SK-N-SH (cell line): ENCODE measurements at regions not wholly inside any gene's neighbourhood (a gene's known extent, or its start where the extent isn't known, plus 50 kb on each side); places are given as distances from the start of the nearest gene placed in this dataset.

Source experiments
- CTCF ChIA-PET: fragments of 300-600, 350-600 bp; formaldehyde crosslinking; extraction: SDS; loops from one replicate; lab custom pipeline; 2021; lab: Yijun Ruan, JAX
- POLR2A ChIA-PET: fragments of 350-600 bp; sonication (Branson Sonifier 250); formaldehyde crosslinking; extraction: SDS; loops from one replicate; lab custom pipeline; 2020; ENCODE audit warnings: antibody characterized with exemption, inconsistent platforms; lab: Yijun Ruan, JAX
- DNase-seq: peaks from one replicate; pipeline ENCODE4 v3.0.0; 2012
- H2AFZ ChIP-seq: fragments of 200-600 bp; sonication (generic); 2 replicates; pipeline ENCODE4 v1.8.1; 2016; ENCODE audit warnings: antibody characterized with exemption, mild to moderate bottlenecking, low read depth
- H3F3A ChIP-seq: fragments of 200-600 bp; sonication (generic); replicated peaks from 2 replicates; pipeline ENCODE3; 2016; ENCODE audit warnings: antibody characterized with exemption, mild to moderate bottlenecking; ENCODE audit not compliant: insufficient read depth
- H3K27ac ChIP-seq, 2 experiments: fragments of 200-500 bp in 1 of 2; fragments of 200-600 bp in 1 of 2; sonication (Bioruptor generic) in 1 of 2; sonication (generic), shearing (Covaris generic) in 1 of 2; 2 replicates each; pipeline versions ENCODE4 v1.5.1 to v1.6.1; 2014 to 2016; ENCODE audit warnings: low read depth in 2 of 2, inconsistent platforms in 1 of 2, low read length in 1 of 2, mild to moderate bottlenecking in 1 of 2, mixed read lengths in 1 of 2
- H3K27me3 ChIP-seq: fragments of 200-600 bp; sonication (generic), shearing (Covaris generic); 2 replicates; pipeline ENCODE4 v1.6.1; 2016; ENCODE audit warnings: mixed run types; ENCODE audit not compliant: insufficient read depth
- H3K36me3 ChIP-seq, 2 experiments: fragments of 200-500 bp in 1 of 2; fragments of 200-600 bp in 1 of 2; sonication (Bioruptor generic) in 1 of 2; sonication (generic) in 1 of 2; replicated peaks in 1 of 2; 2 replicates each; pipeline versions ENCODE3 to v1.5.1; 2014 to 2016; ENCODE audit warnings: low read length in 1 of 2, mild to moderate bottlenecking in 1 of 2; ENCODE audit not compliant: insufficient read depth in 2 of 2, control insufficient read depth in 1 of 2
- H3K4me1 ChIP-seq, 2 experiments: fragments of 200-500 bp in 1 of 2; fragments of 200-600 bp in 1 of 2; sonication (Bioruptor generic) in 1 of 2; sonication (generic), shearing (Covaris generic) in 1 of 2; 2 replicates each; pipeline versions ENCODE4 v1.5.1 to v1.6.1; 2014 to 2016; ENCODE audit warnings: low read depth in 1 of 2, low read length in 1 of 2, mixed run types in 1 of 2; ENCODE audit not compliant: insufficient read depth in 2 of 2, control insufficient read depth in 1 of 2
- H3K4me2 ChIP-seq: fragments of 200-600 bp; sonication (generic), shearing (Covaris generic); 2 replicates; pipeline ENCODE4 v1.6.1; 2017; ENCODE audit warnings: mixed run types
- H3K4me3 ChIP-seq, 2 experiments: fragments of 200-500 bp in 1 of 2; fragments of 200-600 bp in 1 of 2; sonication (Bioruptor generic) in 1 of 2; sonication (generic), shearing (Covaris generic) in 1 of 2; 2 replicates each; pipeline versions ENCODE4 v1.5.1 to v1.8.1; 2014 to 2016; ENCODE audit warnings: low read depth in 2 of 2, inconsistent platforms in 1 of 2, low read length in 1 of 2, mild to moderate bottlenecking in 1 of 2, mixed read lengths in 1 of 2, moderate library complexity in 1 of 2
- H3K79me2 ChIP-seq: fragments of 200-600 bp; sonication (generic); 2 replicates; pipeline ENCODE4 v1.8.1; 2017; ENCODE audit warnings: mild to moderate bottlenecking; ENCODE audit not compliant: insufficient read depth
- H3K9ac ChIP-seq: fragments of 200-600 bp; sonication (generic); 2 replicates; pipeline ENCODE4 v1.6.1; 2017; ENCODE audit warnings: mixed run types
- H3K9me2 ChIP-seq: fragments of 200-600 bp; sonication (generic); 2 replicates; pipeline ENCODE4 v1.6.1; 2017; ENCODE audit warnings: mixed run types
- H3K9me3 ChIP-seq: fragments of 200-600 bp; sonication (generic); 2 replicates; pipeline ENCODE4 v1.6.1; 2017; ENCODE audit warnings: mixed run types, mild to moderate bottlenecking, moderate library complexity
- H4K20me1 ChIP-seq: fragments of 200-600 bp; sonication (generic); 2 replicates; pipeline ENCODE4 v1.6.1; 2017; ENCODE audit warnings: mild to moderate bottlenecking, mixed run types; ENCODE audit not compliant: insufficient read depth
- CHD2 ChIP-seq: fragments of 150-350 bp; IDR thresholded peaks from 2 replicates; pipeline ENCODE4 v1.6.1; 2018; ENCODE audit warnings: low read length; ENCODE audit not compliant: partially characterized antibody
- EZH2phosphoT487 ChIP-seq: fragments of 200-600 bp; sonication (generic); IDR thresholded peaks from 2 replicates; pipeline ENCODE4 v1.6.1; 2017; ENCODE audit warnings: low read depth, mixed run types, mild to moderate bottlenecking, antibody characterized with exemption, moderate library complexity, borderline replicate concordance
- FOXM1 ChIP-seq: IDR thresholded peaks from 2 replicates; pipeline ENCODE4 v1.4.0; 2012; ENCODE audit warnings: low read depth, mild to moderate bottlenecking
- GABPA ChIP-seq: IDR thresholded peaks from 2 replicates; pipeline ENCODE4 v1.4.0; 2012; ENCODE audit warnings: low read depth, mild to moderate bottlenecking
- JUND ChIP-seq: IDR thresholded peaks from 2 replicates; pipeline ENCODE4 v1.4.0; 2012
- MXI1 ChIP-seq: IDR thresholded peaks from 2 replicates; pipeline ENCODE4 v1.6.1; 2012; ENCODE audit warnings: mild to moderate bottlenecking, low read depth, low read length, improper control_type of control experiment
- NFIC ChIP-seq: IDR thresholded peaks from 2 replicates; pipeline ENCODE4 v1.4.0; 2012; ENCODE audit warnings: borderline replicate concordance
- NRF1 ChIP-seq: IDR thresholded peaks from 2 replicates; pipeline ENCODE4 v1.6.1; 2012; ENCODE audit warnings: low read depth, mild to moderate bottlenecking, low read length
- RAD21 ChIP-seq: IDR thresholded peaks from 2 replicates; pipeline ENCODE4 v1.6.1; 2012; ENCODE audit warnings: mild to moderate bottlenecking, low read length
- RCOR1 ChIP-seq: fragments of 150-350 bp; IDR thresholded peaks from 2 replicates; pipeline ENCODE4 v1.6.1; 2017; ENCODE audit warnings: antibody characterized with exemption, low read length
- SIN3A ChIP-seq: IDR thresholded peaks from 2 replicates; pipeline ENCODE4 v1.6.1; 2012; ENCODE audit warnings: low read depth, mild to moderate bottlenecking, low read length, moderate library complexity, borderline replicate concordance
- SMC3 ChIP-seq: IDR thresholded peaks from 2 replicates; pipeline ENCODE4 v1.6.1; 2012; ENCODE audit warnings: low read depth, low read length, improper control_type of control experiment
- TCF12 ChIP-seq: IDR thresholded peaks from 2 replicates; pipeline ENCODE4 v1.4.0; 2012
- TEAD4 ChIP-seq: IDR thresholded peaks from 2 replicates; pipeline ENCODE4 v1.4.0; 2012; ENCODE audit warnings: mild to moderate bottlenecking, borderline replicate concordance; ENCODE audit not compliant: insufficient read depth
- WGBS: methylation state at CpG from one replicate; pipeline ENCODE4 v1.1.6; 2017; ENCODE audit warnings: low lambda C conversion rate; 5-methylcytosine and 5-hydroxymethylcytosine counted together
- TF ChIP-seq, protein P1 (sequence below): fragments of 150-350 bp; IDR thresholded peaks from 2 replicates; pipeline ENCODE4 v1.6.1; 2016; ENCODE audit warnings: mild to moderate bottlenecking, low read depth, low read length
- TF ChIP-seq, protein P2 (sequence below): IDR thresholded peaks from 2 replicates; pipeline ENCODE4 v1.4.0; 2012; ENCODE audit warnings: low read depth, borderline replicate concordance
- TF ChIP-seq, protein P3 (sequence below): IDR thresholded peaks from 2 replicates; pipeline ENCODE4 v1.4.0; 2012; ENCODE audit warnings: low read depth, borderline replicate concordance
- TF ChIP-seq, protein P4 (sequence below): fragments of 150-350 bp; IDR thresholded peaks from 2 replicates; pipeline ENCODE4 v1.6.1; 2017; ENCODE audit warnings: antibody characterized with exemption, low read length, low read depth, borderline replicate concordance
- TF ChIP-seq, protein P5 (sequence below): IDR thresholded peaks from 2 replicates; pipeline ENCODE4 v1.4.0; 2012; ENCODE audit warnings: low read depth

DNA sequence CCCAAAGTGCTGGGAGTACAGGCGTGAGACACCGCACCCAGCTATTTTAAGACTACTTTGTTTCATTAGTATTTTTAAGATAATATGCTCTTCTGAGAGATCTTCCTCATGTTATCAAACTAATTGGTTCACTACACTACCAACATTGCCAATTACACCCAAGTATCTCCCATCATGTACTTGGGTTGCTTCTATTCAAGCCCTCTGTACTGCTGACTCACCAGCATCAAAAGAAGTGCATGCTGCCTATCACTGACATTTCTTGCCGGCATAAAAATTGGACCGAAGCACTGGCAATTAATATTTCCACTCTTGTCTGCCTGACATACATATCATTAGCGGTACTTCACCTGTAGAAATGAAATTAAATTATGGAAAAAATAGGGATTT is 164.2 kb upstream of the NBEA start:
- POLR2A ChIA-PET = no interaction called here
- Histone ChIP-seq H3K27ac (no peak overlapping the region), H3K9me2 (no peaks in the 10 kb centered on the region), H3K4me2 (no peak overlapping the region), H3K79me2 (no peaks in the 10 kb centered on the region), H3K36me3 (no peaks in the 10 kb centered on the region), H3K4me1 (no peaks in the 10 kb centered on the region; a peak in 1 of 4 replicates), H3K4me3 (no peak overlapping the region), H2AFZ (no peak overlapping the region), H3K9ac (no peak overlapping the region), H3F3A (no peaks in the 10 kb centered on the region), H3K27me3 (no peaks in the 10 kb centered on the region), H3K9me3 (no peaks in the 10 kb centered on the region), H4K20me1 (no peaks in the 10 kb centered on the region)
- TF ChIP-seq, protein P1, sequence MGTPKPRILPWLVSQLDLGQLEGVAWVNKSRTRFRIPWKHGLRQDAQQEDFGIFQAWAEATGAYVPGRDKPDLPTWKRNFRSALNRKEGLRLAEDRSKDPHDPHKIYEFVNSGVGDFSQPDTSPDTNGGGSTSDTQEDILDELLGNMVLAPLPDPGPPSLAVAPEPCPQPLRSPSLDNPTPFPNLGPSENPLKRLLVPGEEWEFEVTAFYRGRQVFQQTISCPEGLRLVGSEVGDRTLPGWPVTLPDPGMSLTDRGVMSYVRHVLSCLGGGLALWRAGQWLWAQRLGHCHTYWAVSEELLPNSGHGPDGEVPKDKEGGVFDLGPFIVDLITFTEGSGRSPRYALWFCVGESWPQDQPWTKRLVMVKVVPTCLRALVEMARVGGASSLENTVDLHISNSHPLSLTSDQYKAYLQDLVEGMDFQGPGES = no peak
- TF ChIP-seq, protein P2, sequence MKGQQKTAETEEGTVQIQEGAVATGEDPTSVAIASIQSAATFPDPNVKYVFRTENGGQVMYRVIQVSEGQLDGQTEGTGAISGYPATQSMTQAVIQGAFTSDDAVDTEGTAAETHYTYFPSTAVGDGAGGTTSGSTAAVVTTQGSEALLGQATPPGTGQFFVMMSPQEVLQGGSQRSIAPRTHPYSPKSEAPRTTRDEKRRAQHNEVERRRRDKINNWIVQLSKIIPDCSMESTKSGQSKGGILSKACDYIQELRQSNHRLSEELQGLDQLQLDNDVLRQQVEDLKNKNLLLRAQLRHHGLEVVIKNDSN = no peak
- TF ChIP-seq CHD2 = no peak
- no peak for TF ChIP-seq FOXM1
- TF ChIP-seq RCOR1 = no peak
- no peak for TF ChIP-seq EZH2phosphoT487
- no peak for TF ChIP-seq SIN3A
- no peak for TF ChIP-seq GABPA
- no peak for TF ChIP-seq TCF12
- TF ChIP-seq MXI1 = no peak
- TF ChIP-seq TEAD4 = no peak
- TF ChIP-seq NFIC = no peak
- TF ChIP-seq, protein P3, sequence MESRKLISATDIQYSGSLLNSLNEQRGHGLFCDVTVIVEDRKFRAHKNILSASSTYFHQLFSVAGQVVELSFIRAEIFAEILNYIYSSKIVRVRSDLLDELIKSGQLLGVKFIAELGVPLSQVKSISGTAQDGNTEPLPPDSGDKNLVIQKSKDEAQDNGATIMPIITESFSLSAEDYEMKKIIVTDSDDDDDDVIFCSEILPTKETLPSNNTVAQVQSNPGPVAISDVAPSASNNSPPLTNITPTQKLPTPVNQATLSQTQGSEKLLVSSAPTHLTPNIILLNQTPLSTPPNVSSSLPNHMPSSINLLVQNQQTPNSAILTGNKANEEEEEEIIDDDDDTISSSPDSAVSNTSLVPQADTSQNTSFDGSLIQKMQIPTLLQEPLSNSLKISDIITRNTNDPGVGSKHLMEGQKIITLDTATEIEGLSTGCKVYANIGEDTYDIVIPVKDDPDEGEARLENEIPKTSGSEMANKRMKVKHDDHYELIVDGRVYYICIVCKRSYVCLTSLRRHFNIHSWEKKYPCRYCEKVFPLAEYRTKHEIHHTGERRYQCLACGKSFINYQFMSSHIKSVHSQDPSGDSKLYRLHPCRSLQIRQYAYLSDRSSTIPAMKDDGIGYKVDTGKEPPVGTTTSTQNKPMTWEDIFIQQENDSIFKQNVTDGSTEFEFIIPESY = no peak
- TF ChIP-seq JUND = no peak
- TF ChIP-seq RAD21 = no peak
- no peak for TF ChIP-seq SMC3
- TF ChIP-seq, protein P4, sequence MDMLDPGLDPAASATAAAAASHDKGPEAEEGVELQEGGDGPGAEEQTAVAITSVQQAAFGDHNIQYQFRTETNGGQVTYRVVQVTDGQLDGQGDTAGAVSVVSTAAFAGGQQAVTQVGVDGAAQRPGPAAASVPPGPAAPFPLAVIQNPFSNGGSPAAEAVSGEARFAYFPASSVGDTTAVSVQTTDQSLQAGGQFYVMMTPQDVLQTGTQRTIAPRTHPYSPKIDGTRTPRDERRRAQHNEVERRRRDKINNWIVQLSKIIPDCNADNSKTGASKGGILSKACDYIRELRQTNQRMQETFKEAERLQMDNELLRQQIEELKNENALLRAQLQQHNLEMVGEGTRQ = no peak
- TF ChIP-seq, protein P5, sequence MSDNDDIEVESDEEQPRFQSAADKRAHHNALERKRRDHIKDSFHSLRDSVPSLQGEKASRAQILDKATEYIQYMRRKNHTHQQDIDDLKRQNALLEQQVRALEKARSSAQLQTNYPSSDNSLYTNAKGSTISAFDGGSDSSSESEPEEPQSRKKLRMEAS = no peak
- no peak for TF ChIP-seq NRF1
- no peak for DNase-seq
- 95% methylated on average over 5 of the region's 5 CpGs for WGBS
- CTCF ChIA-PET = no interaction called here
